HT-29 (cell line): ENCODE measurements at regions not wholly inside any gene's neighbourhood (a gene's known extent, or its start where the extent isn't known, plus 50 kb on each side); places are given as distances from the start of the nearest gene placed in this dataset.

Experiments used
- DNase-seq: peaks from one replicate; pipeline ENCODE4 v3.0.0-alpha.2; 2015; ENCODE audit warnings: low spot score

- no peak for DNase-seq
These were observed 447.8 kb downstream of the USP25 start for GRCh38 chr21:16177532-16177931.

- no peak for DNase-seq
These were observed 450.0 kb downstream of the USP25 start for GRCh38 chr21:16179773-16180172.

GRCh38 chr21:16180614-16181013, 450.8 kb downstream of the USP25 start:
- no peak for DNase-seq

- DNase-seq = no peak
These were observed 451.2 kb downstream of the USP25 start for GRCh38 chr21:16181018-16181417.

GRCh38 chr21:16185766-16186165, 456.0 kb downstream of the USP25 start:
- DNase-seq = no peak

GRCh38 chr21:16186742-16187141, 457.0 kb downstream of the USP25 start:
- no peak for DNase-seq

GRCh38 chr21:16187603-16188301, 458.0 kb downstream of the USP25 start:
- DNase-seq = no peak

- DNase-seq = no peak
These were observed 463.1 kb downstream of the USP25 start for GRCh38 chr21:16192902-16193301.

- DNase-seq = no peak
These were observed 463.8 kb downstream of the USP25 start for GRCh38 chr21:16193496-16194094.

- no peak for DNase-seq
These were observed 464.5 kb downstream of the USP25 start for GRCh38 chr21:16194095-16194787.

- no peak for DNase-seq
These were observed 465.2 kb downstream of the USP25 start for GRCh38 chr21:16194788-16195537.

- no peak for DNase-seq
These were observed 465.7 kb downstream of the USP25 start for GRCh38 chr21:16195538-16195910.

GRCh38 chr21:16196001-16196400, 466.2 kb downstream of the USP25 start:
- DNase-seq = no peak

- DNase-seq = no peak
These were observed 468.8 kb downstream of the USP25 start for GRCh38 chr21:16198546-16198945.

- DNase-seq = no peak
These were observed 469.8 kb downstream of the USP25 start for GRCh38 chr21:16199539-16199938.

GRCh38 chr21:16201718-16202117, 471.9 kb downstream of the USP25 start:
- no peak for DNase-seq

- DNase-seq = no peak
These were observed 475.7 kb downstream of the USP25 start for GRCh38 chr21:16205527-16205926.

- DNase-seq = no peak
These were observed 481.8 kb downstream of the USP25 start for GRCh38 chr21:16211339-16212303.

- no peak for DNase-seq
These were observed 483.7 kb downstream of the USP25 start for GRCh38 chr21:16213518-16213917.

GRCh38 chr21:16215193-16215592, 485.4 kb downstream of the USP25 start:
- DNase-seq = no peak

- no peak for DNase-seq
These were observed 485.9 kb downstream of the USP25 start for GRCh38 chr21:16215663-16216183.
